GM23338 (cell line): ENCODE measurements at regions not wholly inside any gene's neighbourhood (a gene's known extent, or its start where the extent isn't known, plus 50 kb on each side); places are given as distances from the start of the nearest gene placed in this dataset.

Experiments used
- CREB1 ChIP-seq: fragments of 250-450 bp; sonication (Bioruptor Pico); IDR thresholded peaks from 2 replicates; pipeline ENCODE4 v1.5.0; 2020; ENCODE audit warnings: low read depth, mild to moderate bottlenecking, moderate library complexity
- EZH2 ChIP-seq: fragments of 200-600 bp; sonication (generic); IDR thresholded peaks from one replicate; pipeline ENCODE4 v1.8.0; 2017; ENCODE audit warnings: antibody characterized with exemption, mild to moderate bottlenecking, low read depth; ENCODE audit not compliant: unreplicated experiment
- EZH2phosphoT487 ChIP-seq: fragments of 200-600 bp; sonication (generic); IDR thresholded peaks from one replicate; pipeline ENCODE4 v1.8.1; 2018; ENCODE audit warnings: antibody characterized with exemption; ENCODE audit not compliant: unreplicated experiment
- JUNB ChIP-seq: IDR thresholded peaks from one replicate; pipeline ENCODE4 v1.6.1; 2016; ENCODE audit warnings: antibody characterized with exemption; ENCODE audit not compliant: unreplicated experiment
- POLR2AphosphoS5 ChIP-seq: IDR thresholded peaks from 2 replicates; pipeline ENCODE4 v1.6.1; 2016; ENCODE audit warnings: antibody characterized with exemption, low read depth
- TF ChIP-seq, protein P1 (sequence below), 2 experiments: fragments of 200-600 bp in 1 of 2; sonication (generic) in 1 of 2; conservative IDR thresholded peaks; 2 replicates each; pipeline versions ENCODE4 v1.5.1 to v1.6.1; 2016 to 2017; ENCODE audit warnings: antibody characterized with exemption in 2 of 2, low read depth in 2 of 2, mild to moderate bottlenecking in 2 of 2, moderate library complexity in 1 of 2

DNA sequence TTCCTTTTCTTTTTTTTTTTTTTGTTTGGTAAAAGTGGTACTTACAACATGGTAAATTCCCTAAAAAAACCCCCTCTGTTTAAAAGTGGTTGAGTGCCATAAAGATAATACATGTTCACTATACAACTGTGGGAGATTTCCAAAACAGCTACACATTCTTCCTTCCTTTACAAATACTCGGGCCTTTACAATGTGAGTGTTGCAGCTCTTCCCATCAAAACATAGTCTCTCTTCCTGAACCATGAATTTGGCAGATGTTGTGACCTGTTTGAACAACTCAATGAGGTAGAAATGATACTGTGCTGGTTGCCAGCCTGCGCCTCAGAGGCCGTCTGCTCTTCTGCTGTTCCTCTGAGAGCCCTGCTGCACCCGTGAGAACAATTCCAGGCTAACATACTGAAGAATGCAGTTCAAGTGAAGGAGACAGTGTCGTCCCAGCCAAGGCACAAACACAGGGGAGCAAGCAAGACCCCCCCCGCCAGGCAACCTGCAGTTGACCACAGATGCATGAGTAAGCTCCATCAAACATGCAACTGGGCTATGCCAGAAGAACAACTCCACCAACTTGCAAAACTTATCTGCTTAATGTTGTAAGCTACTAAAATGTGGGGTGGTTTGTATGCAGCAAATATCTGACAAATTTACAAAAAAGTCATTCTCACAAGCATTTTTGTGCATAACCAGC is 645.0 kb downstream of the PCDH7 start:
- TF ChIP-seq, protein P1, sequence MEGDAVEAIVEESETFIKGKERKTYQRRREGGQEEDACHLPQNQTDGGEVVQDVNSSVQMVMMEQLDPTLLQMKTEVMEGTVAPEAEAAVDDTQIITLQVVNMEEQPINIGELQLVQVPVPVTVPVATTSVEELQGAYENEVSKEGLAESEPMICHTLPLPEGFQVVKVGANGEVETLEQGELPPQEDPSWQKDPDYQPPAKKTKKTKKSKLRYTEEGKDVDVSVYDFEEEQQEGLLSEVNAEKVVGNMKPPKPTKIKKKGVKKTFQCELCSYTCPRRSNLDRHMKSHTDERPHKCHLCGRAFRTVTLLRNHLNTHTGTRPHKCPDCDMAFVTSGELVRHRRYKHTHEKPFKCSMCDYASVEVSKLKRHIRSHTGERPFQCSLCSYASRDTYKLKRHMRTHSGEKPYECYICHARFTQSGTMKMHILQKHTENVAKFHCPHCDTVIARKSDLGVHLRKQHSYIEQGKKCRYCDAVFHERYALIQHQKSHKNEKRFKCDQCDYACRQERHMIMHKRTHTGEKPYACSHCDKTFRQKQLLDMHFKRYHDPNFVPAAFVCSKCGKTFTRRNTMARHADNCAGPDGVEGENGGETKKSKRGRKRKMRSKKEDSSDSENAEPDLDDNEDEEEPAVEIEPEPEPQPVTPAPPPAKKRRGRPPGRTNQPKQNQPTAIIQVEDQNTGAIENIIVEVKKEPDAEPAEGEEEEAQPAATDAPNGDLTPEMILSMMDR (conservative IDR thresholded peaks at IDR 0.05; ENCODE audit: low read depth in 2 of 2): no peak
- TF ChIP-seq EZH2phosphoT487 (no peak), CREB1 (CRISPR knock-in tag) (no peak), JUNB (no peak), POLR2AphosphoS5 (no peak), EZH2 (no peak)
